AG09319 (cell line): ENCODE measurements at regions not wholly inside any gene's neighbourhood (a gene's known extent, or its start where the extent isn't known, plus 50 kb on each side); places are given as distances from the start of the nearest gene placed in this dataset.
"Not testable (repeated sequence)": the region's sequence is repeated elsewhere in the genome, so short reads cannot be mapped to it uniquely, and the experiment has no call there.

Source experiments
- DNase-seq: peaks from one replicate; pipeline ENCODE4 v3.0.0-alpha.2; 2010; ENCODE audit warnings: low read depth; ENCODE audit errors: extremely low read depth
- CTCF ChIP-seq: IDR thresholded peaks from 2 replicates; pipeline ENCODE4 v1.5.1; 2011; ENCODE audit warnings: low read depth, mild to moderate bottlenecking, inconsistent platforms, low read length, moderate library complexity

- no peak for DNase-seq
- no peak for TF ChIP-seq CTCF
Observed at GRCh38 chr5:96114736-96115135, 153.1 kb upstream of the ELL2 start.

DNA sequence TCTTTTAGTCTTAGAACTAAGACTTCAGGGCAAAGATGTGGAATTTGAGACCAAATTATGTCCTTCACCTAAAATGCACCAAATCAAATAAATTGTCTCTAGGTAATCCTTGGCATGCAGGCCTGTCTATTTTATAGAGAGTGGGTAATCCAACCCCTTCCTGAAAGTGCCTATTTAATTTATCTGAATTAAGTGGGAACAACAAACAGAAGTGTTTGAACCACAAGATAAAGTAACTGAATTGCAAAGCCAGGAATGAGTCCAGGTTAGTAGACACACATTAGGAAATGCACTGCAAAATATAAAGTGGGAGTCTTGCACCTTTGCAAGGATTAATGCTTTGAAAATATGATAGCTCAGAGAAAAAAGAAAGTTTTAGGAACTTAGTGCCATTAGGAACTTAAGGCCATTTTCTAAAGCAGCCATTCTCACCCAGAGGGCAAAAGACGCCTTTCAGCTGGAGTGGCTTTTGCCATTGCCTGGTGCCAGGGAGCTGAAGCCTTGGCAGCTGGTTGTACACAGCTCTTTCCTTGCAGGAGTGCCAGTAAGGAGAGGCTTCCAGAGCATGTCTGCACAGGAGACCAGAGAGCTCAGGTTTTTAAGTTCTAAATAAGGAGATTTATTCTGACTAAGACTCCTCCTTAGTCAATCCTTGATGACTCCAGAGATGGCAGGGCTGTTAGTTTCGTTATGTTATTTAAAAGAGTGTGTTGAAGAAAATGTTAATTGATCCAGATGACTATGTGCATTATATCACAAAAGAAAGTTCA is 151.7 kb upstream of the ELL2 start:
- no peak for DNase-seq
- no peak for TF ChIP-seq CTCF

DNA sequence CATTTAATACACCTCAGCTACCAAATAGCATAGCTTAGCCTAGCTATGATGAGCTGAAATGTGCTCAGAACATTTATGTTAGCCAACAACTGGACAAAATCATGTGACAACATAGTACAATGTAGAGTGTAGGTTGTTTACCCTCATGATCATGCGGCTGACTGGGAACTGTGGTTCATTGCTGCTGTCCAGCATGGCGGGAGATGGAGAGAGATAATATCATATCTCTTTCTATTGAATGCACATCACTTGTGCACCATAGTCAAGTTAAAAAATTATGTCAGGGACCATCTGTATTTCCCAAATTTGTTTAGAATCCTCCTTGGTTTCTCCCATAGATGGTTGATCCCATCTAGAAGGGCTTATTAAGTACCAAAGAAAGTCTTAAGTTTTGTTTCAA is 151.1 kb upstream of the ELL2 start:
- DNase-seq, result no peak
- TF ChIP-seq CTCF, result no peak

GRCh38 chr5:96112123-96112670 is 150.5 kb upstream of the ELL2 start:
- TF ChIP-seq CTCF, result no peak
- DNase-seq, result no peak

- no peak for TF ChIP-seq CTCF
- no peak for DNase-seq
Observed at GRCh38 chr5:96111080-96111756, 149.6 kb upstream of the ELL2 start.

GRCh38 chr5:96110300-96110699 is 148.6 kb upstream of the ELL2 start:
- TF ChIP-seq CTCF, result no peak
- DNase-seq, result no peak

DNA sequence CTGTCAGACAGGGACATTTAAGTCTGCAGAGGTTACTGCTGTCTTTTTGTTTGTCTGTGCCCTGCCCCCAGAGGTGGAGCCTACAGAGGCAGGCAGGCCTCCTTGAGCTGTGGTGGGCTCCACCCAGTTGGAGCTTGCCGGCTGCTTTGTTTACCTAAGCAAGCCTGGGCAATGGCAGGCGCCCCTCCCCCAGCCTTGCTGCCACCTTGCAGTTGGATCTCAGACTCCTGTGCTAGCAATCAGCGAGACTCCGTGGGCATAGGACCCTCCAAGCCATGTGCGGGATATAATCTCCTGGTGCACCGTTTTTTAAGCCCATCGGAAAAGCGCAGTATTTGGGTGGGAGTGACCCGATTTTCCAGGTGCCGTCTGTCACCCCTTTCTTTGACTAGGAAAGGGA is 147.0 kb upstream of the ELL2 start:
- DNase-seq, result not testable (repeated sequence)

DNA sequence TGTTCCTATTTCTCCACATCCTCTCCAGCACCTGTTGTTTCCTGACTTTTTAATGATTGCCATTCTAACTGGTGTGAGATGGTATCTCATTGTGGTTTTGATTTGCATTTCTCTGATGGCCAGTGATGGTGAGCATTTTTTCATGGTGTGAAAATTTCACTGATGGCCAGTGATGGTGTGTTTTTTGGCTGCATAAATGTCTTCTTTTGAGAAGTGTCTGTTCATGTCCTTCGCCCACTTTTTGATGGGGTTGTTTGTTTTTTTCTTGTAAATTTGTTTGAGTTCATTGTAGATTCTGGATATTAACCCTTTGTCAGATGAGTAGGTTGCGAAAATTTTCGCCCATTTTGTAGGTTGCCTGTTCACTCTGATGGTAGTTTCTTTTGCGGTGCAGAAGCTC is 142.2 kb upstream of the ELL2 start:
- not testable (repeated sequence) for DNase-seq
